CD4-positive, alpha-beta T cell treated with Interleukin-12 subunit alpha and Interleukin-12 subunit beta, for 1 hour (primary cell): ENCODE measurements at regions not wholly inside any gene's neighbourhood (a gene's known extent, or its start where the extent isn't known, plus 50 kb on each side); places are given as distances from the start of the nearest gene placed in this dataset.

Source experiments
- DNase-seq: peaks from one replicate; pipeline ENCODE4 v3.0.0-alpha.2; 2020

DNA sequence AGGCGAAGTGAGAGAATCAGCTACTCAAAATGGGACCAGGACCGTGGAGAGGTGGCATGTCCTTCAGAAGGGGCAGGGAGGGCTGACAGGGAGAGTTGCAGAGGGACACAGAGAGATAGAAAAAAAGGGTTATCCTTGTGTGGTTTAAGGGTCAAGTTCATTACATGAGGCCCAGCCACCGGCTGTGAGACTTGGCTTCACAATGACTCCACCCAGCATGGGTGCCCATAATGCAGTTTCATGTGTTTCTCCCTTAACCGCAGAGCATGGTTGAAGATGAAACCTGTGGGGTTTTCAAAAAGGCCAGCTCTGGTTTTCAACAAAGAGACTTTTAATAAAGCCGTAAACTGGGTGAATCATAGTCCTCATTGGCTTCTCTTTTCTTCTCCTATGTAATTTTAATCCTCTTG lies 164.6 kb downstream of the KLF5 start:
- DNase-seq, result no peak

DNA sequence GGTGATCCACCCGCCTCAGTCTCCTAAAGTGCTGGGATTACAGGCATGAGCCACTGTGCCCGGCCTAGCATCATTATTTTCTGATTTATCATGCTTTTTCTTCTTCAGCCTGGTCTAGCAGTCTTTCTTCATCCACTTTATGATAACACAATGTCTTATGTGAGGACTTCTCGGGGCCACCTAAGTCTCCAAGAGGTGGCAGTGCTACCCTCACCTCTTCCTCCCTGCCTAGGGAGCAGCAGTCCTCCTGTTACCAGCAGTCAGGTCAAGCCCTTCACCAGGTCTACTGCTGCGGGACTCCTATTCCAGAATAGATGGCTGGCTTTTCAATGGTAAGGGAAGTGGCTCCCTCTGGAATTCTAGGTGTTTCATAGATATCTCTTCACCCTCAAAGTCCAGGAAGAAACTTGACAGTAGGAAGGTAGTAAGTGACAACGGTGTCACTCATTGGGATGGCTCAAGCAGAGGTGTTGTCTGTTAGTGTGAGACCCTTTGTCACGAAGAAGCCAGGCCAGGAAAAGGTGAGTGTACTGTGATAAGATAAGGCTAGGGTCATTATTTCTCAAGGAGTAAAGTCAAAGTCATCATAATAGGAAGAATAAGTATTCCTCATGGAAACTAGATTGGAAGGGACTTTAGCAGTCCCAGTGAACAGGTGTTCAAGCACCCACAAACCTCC lies 164.0 kb downstream of the KLF5 start:
- DNase-seq, result no peak

DNA sequence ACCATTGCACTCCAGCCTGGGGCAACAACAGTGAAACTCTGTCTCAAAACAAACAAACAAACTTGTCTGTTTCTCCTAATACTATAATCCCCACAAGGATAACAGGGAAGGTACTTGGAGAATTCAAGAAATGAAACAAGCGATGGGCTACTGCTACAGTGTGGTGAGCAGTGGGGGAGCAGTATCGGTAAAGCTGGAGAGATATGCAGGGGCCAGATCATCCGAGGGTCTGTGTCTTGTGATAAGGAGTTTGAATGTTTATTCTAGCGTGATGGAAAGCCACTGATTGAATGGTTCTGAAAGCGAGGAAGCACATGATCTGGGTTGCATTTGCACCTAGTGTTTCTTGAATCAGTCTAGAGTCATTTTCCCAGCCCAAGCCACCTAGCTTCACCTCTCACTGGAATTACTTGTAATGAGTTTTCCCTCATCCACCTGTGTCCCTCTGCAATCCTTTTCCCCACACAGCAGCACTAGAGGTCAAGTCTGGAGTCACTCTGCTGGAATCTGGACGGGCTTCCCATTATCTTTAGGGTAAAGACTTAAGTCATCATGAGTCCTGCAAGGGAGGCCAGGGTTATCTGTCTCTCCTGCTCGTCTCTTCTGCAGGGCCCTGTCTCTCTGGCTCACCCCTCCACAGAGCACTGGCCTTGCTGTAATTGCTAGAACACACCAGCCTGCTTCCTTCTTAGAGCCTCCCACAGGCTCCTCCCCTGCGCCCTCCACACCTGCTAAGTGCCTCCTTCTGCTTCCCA lies 162.3 kb downstream of the KLF5 start:
- no peak for DNase-seq

- DNase-seq, result no peak
Observed at GRCh38 chr13:73218181-73218580, 159.4 kb downstream of the KLF5 start.

DNA sequence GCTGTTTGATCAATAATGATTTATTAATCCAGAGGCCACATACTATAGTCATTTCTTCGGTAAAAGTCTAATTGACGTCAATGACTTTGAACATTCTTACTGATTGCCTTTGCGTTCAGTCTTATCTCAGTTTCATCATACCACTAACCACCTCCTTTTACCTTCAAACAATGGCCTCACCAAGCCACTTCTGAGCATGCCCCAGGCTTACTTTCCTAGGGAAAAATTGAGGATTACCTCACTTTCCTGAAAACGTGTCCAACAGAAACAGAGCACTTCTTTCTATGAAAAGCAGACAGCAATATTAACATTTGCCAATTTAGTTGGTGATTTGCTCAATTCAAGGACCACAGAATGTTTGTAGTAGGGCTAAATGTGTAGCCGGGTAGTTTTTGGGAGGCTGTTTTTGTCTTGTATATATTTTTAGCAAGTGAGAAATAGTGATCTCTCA lies 157.6 kb downstream of the KLF5 start:
- no peak for DNase-seq

- no peak for DNase-seq
Observed at GRCh38 chr13:73215823-73216222, 157.0 kb downstream of the KLF5 start.

- DNase-seq, result no peak
Observed at GRCh38 chr13:73212482-73212881, 153.7 kb downstream of the KLF5 start.

DNA sequence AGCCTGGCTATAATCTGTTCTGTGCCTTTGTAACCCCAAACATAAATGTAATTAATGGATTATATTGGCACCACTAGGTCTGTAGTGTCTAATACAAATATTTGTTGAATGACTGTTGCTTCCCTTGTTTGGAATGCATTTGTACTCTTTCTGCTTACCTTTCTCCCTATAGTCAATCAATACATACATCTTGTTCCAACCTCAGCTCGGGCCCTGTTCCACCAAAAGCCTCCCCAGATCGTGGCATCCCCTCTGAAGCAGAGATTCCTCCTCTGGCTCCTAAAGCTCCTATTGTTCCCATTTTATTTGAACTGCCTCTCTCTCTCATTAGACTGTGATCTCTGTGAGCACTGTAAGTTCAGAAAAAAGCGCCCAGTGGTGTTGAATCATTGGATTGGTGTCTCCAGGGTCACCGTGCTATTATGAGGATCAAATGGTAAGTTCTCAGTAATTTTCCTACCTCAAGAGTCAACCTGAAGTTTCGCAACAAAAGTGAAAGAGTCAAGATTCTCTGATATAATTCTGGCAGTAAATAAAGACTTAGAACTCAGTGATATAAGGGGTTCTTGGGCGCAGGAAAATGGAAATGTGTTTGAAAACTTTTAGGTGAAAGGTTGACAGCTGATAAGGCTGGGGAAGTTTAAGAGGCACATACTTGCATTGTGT lies 151.5 kb downstream of the KLF5 start:
- no peak for DNase-seq

GRCh38 chr13:73204952-73205351 lies 146.1 kb downstream of the KLF5 start:
- DNase-seq, result no peak

GRCh38 chr13:73201626-73202025 lies 142.8 kb downstream of the KLF5 start:
- DNase-seq, result no peak

- no peak for DNase-seq
Observed at GRCh38 chr13:73198991-73199411, 140.2 kb downstream of the KLF5 start.

DNA sequence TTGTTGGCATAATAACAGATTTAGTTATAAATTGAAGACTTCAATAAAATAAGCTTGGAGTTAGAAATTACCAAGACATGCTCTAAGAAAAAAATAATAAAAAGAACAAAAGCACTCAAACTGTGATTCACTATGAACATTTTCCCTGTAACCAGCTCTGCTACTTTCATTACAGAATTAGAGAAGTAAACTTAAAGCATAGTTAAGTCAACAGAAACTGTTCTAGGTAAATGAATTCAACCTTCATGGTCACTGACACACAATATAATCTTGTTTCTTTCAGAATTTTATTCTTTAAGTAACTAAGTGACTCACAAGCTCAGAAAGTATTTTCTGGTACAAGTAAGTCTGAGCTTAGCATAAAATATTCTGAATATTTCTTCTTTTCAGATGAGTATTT lies 136.3 kb downstream of the KLF5 start:
- no peak for DNase-seq

- DNase-seq, result no peak
Observed at GRCh38 chr13:73194310-73194709, 135.5 kb downstream of the KLF5 start.

DNA sequence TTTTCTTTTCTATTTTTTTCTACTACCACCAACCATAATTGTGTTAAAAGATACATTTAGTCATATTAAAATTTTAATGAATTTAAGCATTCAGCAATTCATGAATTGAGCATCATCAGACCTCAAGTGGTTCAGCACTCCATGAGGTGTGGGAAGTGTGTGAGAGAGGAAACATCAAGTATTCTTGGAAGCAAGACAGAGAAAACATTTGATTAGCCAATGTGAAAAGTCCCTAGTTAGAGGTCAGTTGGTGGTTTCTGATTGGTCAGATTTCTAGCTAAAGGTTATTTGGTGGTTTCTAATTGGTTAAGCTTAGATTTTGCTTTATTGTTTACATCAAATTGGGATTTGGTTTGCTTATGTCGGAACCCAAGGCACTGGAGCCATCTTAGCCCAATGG lies 134.7 kb downstream of the KLF5 start:
- no peak for DNase-seq

DNA sequence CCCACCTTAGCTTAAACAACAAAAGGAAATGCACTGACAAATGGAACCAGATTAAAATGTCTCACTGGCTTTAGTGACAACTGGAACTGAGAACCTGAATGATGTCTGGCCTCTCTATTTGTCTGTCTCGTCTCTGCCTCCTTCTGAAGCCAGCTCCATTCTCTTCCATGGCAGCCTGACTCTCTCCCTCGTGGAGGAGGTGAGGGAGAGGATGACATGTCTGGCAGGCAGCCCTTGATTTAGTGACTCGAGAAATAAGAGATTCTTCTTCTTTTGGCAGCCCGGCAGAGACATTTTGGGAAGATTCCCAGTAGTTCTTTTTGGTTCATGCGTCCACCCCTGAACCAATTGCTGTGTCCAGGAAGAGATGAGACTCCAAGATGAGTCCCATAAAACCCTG lies 131.7 kb downstream of the KLF5 start:
- DNase-seq, result no peak

- DNase-seq, result no peak
Observed at GRCh38 chr13:73189776-73190175, 131.0 kb downstream of the KLF5 start.

- DNase-seq, result no peak
Observed at GRCh38 chr13:73189362-73189761, 130.6 kb downstream of the KLF5 start.

GRCh38 chr13:73187106-73187505 lies 128.3 kb downstream of the KLF5 start:
- no peak for DNase-seq

DNA sequence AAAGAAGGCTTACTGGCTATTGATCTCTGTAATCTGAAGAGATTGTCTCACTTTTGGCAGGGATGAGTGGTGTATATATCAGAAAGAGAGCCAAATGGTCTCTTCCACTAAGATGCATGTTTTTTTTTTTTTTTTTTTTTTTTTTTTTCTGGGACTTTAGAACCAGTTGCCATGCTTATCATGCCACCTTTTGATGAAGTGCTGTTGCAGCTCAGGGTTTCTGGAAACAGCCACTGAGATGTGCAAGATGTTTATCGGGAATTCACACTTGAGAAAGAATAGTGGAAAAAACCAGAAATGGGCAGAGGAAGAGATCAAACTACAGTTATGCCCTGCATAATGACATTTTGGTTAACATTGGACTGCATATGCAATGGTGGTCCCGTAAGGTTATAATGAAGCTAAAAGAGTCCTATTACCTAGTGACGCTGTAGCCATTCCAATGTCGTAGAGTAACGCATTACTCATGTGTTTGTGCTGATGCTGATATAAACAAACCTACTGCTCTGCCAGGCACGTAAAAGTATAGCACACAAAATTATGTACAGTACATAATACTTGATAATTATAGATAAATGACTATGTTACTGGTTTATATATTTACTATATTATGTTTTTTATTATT lies 121.0 kb downstream of the KLF5 start:
- no peak for DNase-seq

- DNase-seq, result no peak
Observed at GRCh38 chr13:73177916-73178565, 119.2 kb downstream of the KLF5 start.

GRCh38 chr13:73177017-73177416 lies 118.2 kb downstream of the KLF5 start:
- DNase-seq, result no peak

GRCh38 chr13:73174521-73175010 lies 115.8 kb downstream of the KLF5 start:
- DNase-seq, result no peak

DNA sequence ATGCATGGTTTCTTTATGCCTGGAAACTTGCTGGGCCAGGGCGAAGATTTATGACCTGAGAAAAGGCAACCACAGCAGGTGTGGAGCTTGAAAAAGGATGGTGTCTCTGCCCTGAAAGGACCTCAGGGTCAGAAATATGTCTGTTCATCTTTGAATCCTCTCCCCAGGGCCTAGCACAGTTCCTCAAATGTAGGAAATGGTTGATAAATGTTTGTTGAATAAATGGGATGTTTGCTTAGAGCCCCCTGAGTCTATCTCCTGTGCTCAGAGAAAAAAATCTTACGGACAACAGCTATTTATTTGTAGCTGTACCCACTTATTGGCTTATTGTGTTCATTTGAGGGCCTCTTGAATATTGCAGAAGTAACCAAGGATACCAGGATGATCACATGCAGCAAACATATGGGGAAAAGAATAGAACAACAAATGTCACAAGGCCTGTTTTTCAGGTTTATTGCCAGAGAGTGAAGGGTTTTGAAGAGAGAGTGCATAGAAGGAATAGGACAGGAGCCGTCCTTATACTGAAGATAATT lies 114.5 kb downstream of the KLF5 start:
- no peak for DNase-seq
